AG10803 (cell line): ENCODE measurements at regions not wholly inside any gene's neighbourhood (a gene's known extent, or its start where the extent isn't known, plus 50 kb on each side); places are given as distances from the start of the nearest gene placed in this dataset.

Experiments used
- DNase-seq: peaks from one replicate; pipeline ENCODE4 v3.0.0; 2010; ENCODE audit warnings: low read depth
- H3K4me3 ChIP-seq: 2 replicates; pipeline ENCODE4 v1.5.1; 2011; ENCODE audit warnings: mild to moderate bottlenecking, low read length, control low read depth
- TF ChIP-seq, protein P1 (sequence below): conservative IDR thresholded peaks from 2 replicates; pipeline ENCODE4 v1.5.1; 2011; ENCODE audit warnings: mild to moderate bottlenecking, low read length, control low read depth, inconsistent platforms

DNA sequence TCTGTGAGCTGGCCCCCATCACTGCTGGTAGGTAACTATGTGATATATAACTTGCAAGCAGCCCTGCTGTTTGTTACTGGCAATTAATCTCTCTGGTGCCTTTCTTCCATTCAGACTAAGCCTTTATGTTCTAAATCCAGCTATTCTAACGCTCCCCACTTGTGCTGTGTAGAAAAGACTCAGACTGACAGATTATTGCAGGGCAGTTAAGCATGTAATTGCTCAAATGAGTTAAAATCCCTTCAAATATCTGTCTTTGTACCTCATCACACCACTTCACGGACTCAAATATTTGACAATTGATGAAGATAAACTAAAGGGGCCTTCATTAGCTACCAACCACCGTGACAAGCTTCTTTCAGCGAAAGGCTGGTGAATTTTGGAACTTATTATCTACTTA is 416.2 kb downstream of the NR2F2 start:
- no peak overlapping the region for H3K4me3 ChIP-seq
- TF ChIP-seq, protein P1, sequence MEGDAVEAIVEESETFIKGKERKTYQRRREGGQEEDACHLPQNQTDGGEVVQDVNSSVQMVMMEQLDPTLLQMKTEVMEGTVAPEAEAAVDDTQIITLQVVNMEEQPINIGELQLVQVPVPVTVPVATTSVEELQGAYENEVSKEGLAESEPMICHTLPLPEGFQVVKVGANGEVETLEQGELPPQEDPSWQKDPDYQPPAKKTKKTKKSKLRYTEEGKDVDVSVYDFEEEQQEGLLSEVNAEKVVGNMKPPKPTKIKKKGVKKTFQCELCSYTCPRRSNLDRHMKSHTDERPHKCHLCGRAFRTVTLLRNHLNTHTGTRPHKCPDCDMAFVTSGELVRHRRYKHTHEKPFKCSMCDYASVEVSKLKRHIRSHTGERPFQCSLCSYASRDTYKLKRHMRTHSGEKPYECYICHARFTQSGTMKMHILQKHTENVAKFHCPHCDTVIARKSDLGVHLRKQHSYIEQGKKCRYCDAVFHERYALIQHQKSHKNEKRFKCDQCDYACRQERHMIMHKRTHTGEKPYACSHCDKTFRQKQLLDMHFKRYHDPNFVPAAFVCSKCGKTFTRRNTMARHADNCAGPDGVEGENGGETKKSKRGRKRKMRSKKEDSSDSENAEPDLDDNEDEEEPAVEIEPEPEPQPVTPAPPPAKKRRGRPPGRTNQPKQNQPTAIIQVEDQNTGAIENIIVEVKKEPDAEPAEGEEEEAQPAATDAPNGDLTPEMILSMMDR, result no peak
- DNase-seq, result no peak

DNA sequence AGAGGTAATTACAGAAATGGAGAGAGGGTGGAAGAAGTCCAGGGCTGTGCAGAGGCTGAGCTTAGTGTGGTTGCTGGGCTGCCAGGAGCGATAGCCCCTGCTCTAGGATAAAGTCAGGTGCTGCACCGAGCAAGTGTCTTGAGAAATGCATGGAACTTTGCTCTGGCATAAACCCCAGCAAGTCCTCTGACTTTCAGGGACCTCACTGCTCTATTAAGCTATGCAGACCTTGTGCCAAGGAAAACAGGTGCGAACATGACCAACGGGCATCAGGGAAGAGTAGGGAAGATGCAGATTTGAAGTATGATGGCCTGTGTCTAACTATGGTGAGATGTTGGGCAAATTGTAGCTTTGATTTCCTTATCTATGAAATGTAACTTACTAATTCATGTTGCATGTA is 416.8 kb downstream of the NR2F2 start:
- no peak for DNase-seq
- H3K4me3 ChIP-seq, result no peak overlapping the region
- TF ChIP-seq, protein P1, result no peak

DNA sequence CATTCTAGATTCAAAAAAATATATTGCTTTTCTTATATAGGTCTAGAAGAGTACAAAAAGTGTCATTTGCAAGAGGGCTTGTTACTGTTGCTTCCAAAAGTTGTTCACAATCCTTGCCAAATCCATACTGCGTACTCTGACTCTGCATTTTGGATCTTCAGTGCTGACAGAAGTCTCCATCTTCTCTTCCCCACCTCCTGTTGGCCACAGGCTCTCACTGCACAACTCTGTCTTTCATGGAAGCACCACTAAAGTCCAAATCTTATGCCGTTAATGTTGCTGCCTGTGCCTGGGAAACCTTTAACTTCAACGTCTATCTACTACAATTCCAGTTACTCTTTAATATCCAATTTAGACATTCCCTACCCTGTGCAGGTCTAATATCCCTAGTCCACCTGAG is 419.9 kb downstream of the NR2F2 start:
- no peak for DNase-seq
- no peak overlapping the region for H3K4me3 ChIP-seq
- TF ChIP-seq, protein P1, result no peak

DNA sequence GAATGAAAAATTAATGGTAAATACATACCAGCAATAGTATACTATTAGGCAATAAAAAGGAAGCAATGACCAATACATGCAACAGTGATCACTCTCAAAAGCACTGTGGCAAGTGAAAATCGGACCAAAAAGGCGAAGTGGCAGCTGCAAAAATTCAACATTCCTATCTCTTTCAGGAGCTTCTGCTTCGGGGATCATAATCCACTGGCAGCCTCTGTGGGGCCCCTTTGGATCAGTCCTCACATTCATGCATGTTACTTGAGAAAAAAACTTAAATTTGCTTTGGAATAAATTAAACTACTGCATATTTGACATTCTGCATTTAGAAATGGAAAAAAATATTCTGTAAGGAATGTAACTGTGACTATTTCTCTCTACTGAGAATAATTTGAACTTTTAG is 425.6 kb downstream of the NR2F2 start:
- DNase-seq, result no peak
- H3K4me3 ChIP-seq, result no peak overlapping the region
- TF ChIP-seq, protein P1, result no peak

DNA sequence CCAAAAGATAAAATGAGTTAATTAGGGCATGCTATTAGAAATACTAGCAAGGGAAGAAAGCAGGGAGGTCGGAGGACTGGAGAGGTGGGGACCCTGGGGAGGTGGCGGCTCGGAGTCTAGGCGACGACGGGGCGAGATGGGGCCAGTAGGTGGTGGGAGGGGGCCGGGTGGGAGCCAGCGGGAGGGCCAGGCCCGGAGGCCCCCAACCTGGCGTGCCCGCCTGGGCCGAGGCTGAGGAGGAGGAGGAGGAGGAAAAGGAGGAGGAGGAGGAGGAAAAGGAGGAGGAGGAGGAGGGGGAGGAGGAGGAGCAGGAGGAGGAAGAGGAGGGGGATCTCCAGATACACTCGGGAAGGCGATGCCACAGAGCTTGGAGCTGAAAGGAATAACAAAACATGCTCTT is 426.2 kb downstream of the NR2F2 start:
- TF ChIP-seq, protein P1, result no peak

DNA sequence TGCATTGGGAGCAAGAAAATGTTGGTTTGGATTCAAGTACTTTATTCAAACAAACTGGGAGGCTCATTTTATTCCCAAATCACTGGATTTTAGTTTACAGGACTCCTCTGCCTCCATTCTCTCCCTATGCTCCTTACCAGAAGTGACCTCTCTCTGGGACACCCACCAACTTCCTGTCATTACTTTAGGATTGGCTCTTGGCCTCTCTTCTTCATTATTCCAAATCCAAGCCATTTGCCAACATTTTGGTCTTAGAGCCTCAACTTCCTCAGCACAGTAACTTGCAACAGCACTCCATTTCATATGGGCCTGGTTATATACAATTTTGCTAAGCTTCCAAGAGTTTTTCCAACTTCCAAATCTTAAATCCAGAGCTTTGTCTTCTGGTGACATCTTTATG is 432.1 kb downstream of the NR2F2 start:
- H3K4me3 ChIP-seq, result no peak overlapping the region
- TF ChIP-seq, protein P1, result no peak
- no peak for DNase-seq

More for the DNA sequence above, 426.2 kb downstream of the NR2F2 start:
- no peak overlapping the region for H3K4me3 ChIP-seq
- DNase-seq, result no peak

DNA sequence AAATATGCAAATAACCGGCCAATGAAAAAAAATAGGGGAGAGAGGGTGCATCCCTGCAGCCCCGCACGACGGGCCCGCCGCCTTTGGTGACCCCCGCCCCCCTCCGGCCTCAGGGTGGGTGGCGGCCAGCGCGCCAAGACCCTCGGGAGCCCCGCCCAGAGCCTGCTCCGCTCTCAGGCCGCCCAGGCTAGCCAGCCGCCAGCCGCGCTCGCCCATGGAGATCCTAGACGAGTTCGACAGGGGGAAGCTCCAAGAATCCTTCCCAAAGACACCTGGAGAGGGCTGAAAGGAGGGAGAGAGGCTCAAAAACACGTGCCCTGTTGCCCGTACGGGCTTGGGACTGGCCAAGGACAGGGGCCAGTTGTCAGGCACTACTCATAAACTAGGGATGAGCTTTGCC is 434.0 kb downstream of the NR2F2 start:
- no peak for DNase-seq
- H3K4me3 ChIP-seq, result no peak overlapping the region
- TF ChIP-seq, protein P1, result no peak
